WTC11 (cell line): ENCODE measurements at regions not wholly inside any gene's neighbourhood (a gene's known extent, or its start where the extent isn't known, plus 50 kb on each side); places are given as distances from the start of the nearest gene placed in this dataset.

Experiments used
- ATAC-seq: fragments of 200-7000 bp; cut with Tn5 transposase; 2 replicates; pipeline ENCODE4 v1.10.0; 2021; ENCODE audit warnings: mild to moderate bottlenecking, moderate library complexity
- CTCF ChIA-PET: fragments of 300-600 bp; sonication (Branson Sonifier 250); formaldehyde crosslinking; loops from one replicate; lab custom pipeline; 2021; ENCODE audit warnings: antibody characterized with exemption; lab: Charles Lee
- POLR2A ChIA-PET: fragments of 350-600 bp; sonication (Branson Sonifier 250); formaldehyde crosslinking; loops from one replicate; lab custom pipeline; 2021; ENCODE audit warnings: antibody characterized with exemption; lab: Charles Lee
- DNase-seq: peaks from one replicate; pipeline ENCODE4 v3.0.0; 2021; ENCODE audit warnings: low spot score
- H3K27ac Mint-ChIP-seq: 2 replicates; pipeline ENCODE4 v1.8.0; 2021; ENCODE audit warnings: mixed read lengths
- H3K27me3 Mint-ChIP-seq: 2 replicates; pipeline ENCODE4 v1.8.0; 2021; ENCODE audit warnings: low read depth, mild to moderate bottlenecking, moderate library complexity, mixed read lengths
- H3K36me3 Mint-ChIP-seq: 2 replicates; pipeline ENCODE4 v1.8.0; 2021; ENCODE audit warnings: mixed read lengths
- H3K4me1 Mint-ChIP-seq: 2 replicates; pipeline ENCODE4 v1.8.0; 2022; ENCODE audit warnings: mixed read lengths
- H3K4me3 Mint-ChIP-seq: 2 replicates; pipeline ENCODE4 v1.8.0; 2021; ENCODE audit warnings: mild to moderate bottlenecking, moderate library complexity, mixed read lengths
- H3K9me3 Mint-ChIP-seq: 2 replicates; pipeline ENCODE4 v1.8.0; 2021; ENCODE audit warnings: mixed read lengths
- ATF1 ChIP-seq: sonication (generic); formaldehyde crosslinking; IDR thresholded peaks from 2 replicates; pipeline ENCODE4 v1.8.1; 2023; ENCODE audit warnings: mild to moderate bottlenecking, moderate library complexity, missing genetic modification reagents
- E2F5 ChIP-seq: sonication (generic); formaldehyde crosslinking; IDR thresholded peaks from 2 replicates; pipeline ENCODE4 v1.8.1; 2022; ENCODE audit warnings: mild to moderate bottlenecking, moderate library complexity, missing genetic modification reagents
- EMX1 ChIP-seq: fragments of 250-450 bp; sonication (Bioruptor Pico); IDR thresholded peaks from 2 replicates; pipeline ENCODE4 v1.8.0; 2021; ENCODE audit warnings: mild to moderate bottlenecking
- ETV6 ChIP-seq: sonication (generic); formaldehyde crosslinking; IDR thresholded peaks from 2 replicates; pipeline ENCODE4 v1.8.1; 2022; ENCODE audit warnings: mild to moderate bottlenecking, missing genetic modification reagents
- FOXP1 ChIP-seq: sonication (generic); formaldehyde crosslinking; IDR thresholded peaks from 2 replicates; pipeline ENCODE4 v1.8.0; 2022; ENCODE audit warnings: missing genetic modification reagents, mild to moderate bottlenecking, moderate library complexity, borderline replicate concordance
- GABPB1 ChIP-seq: sonication (generic); formaldehyde crosslinking; IDR thresholded peaks from 2 replicates; pipeline ENCODE4 v1.8.1; 2023; ENCODE audit warnings: mild to moderate bottlenecking, missing genetic modification reagents
- JUN ChIP-seq: sonication (generic); formaldehyde crosslinking; IDR thresholded peaks from 2 replicates; pipeline ENCODE4 v1.8.0; 2023; ENCODE audit warnings: mild to moderate bottlenecking, missing genetic modification reagents
- OVOL2 ChIP-seq: fragments of 250-450 bp; sonication (Bioruptor Pico); IDR thresholded peaks from 2 replicates; pipeline ENCODE4 v1.9.0; 2021; ENCODE audit warnings: mild to moderate bottlenecking, borderline replicate concordance
- PRRX2 ChIP-seq: fragments of 250-450 bp; sonication (Bioruptor Pico); IDR thresholded peaks from 2 replicates; pipeline ENCODE4 v1.8.0; 2021; ENCODE audit warnings: mild to moderate bottlenecking
- SOX15 ChIP-seq: fragments of 250-450 bp; sonication (Bioruptor Pico); IDR thresholded peaks from 2 replicates; pipeline ENCODE4 v1.9.0; 2021; ENCODE audit warnings: mild to moderate bottlenecking
- ZNF425 ChIP-seq: fragments of 250-450 bp; sonication (Bioruptor Pico); conservative IDR thresholded peaks from 2 replicates; pipeline ENCODE4 v1.9.0; 2021; ENCODE audit warnings: mild to moderate bottlenecking
- TF ChIP-seq, protein P1 (sequence below): fragments of 250-450 bp; sonication (Bioruptor Pico); IDR thresholded peaks from 2 replicates; pipeline ENCODE4 v1.9.0; 2021; ENCODE audit warnings: mild to moderate bottlenecking, borderline replicate concordance
- TF ChIP-seq, protein P2 (sequence below): sonication (generic); formaldehyde crosslinking; IDR thresholded peaks from 2 replicates; pipeline ENCODE4 v1.8.1; 2022; ENCODE audit warnings: low read depth, mild to moderate bottlenecking, moderate library complexity, missing genetic modification reagents, borderline replicate concordance
- TF ChIP-seq, protein P3 (sequence below): fragments of 250-450 bp; sonication (Bioruptor Pico); IDR thresholded peaks from 2 replicates; pipeline ENCODE4 v1.9.0; 2021; ENCODE audit warnings: mild to moderate bottlenecking

DNA sequence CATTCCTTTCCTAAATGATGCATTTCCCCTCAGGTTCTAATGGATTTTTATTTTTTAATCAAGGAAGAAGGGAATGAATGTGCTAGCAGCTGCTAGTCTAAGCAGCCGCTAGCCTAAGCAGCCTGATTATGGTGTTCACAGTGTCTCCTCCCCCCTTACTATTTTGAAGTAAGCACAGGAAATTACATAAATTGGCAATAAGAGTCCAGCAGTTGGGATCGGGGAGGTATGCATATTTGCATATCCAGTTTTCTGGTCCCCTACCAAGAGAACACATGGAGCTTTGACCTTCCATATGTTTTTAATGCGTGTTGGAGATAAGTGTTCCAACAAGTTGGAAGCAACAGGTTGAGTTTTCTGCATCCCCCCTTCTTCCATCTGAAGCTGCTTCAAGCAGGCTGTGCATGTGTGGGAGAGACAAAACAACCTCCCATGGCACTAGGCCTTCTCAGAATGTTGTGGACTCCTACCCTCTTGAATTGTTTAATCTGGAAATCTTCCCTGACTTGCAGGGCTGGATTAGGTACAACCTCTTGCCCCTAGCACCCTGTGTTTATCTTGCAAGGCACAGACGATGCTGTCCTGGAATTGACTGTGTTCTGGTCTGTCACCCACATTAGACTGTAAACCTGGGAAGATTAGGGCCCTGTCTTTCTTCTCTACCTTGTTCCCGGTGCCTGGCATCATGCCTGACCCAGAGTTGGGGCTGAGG is 124.8 kb upstream of the LRIG1 start (continued):
- TF ChIP-seq, protein P1, sequence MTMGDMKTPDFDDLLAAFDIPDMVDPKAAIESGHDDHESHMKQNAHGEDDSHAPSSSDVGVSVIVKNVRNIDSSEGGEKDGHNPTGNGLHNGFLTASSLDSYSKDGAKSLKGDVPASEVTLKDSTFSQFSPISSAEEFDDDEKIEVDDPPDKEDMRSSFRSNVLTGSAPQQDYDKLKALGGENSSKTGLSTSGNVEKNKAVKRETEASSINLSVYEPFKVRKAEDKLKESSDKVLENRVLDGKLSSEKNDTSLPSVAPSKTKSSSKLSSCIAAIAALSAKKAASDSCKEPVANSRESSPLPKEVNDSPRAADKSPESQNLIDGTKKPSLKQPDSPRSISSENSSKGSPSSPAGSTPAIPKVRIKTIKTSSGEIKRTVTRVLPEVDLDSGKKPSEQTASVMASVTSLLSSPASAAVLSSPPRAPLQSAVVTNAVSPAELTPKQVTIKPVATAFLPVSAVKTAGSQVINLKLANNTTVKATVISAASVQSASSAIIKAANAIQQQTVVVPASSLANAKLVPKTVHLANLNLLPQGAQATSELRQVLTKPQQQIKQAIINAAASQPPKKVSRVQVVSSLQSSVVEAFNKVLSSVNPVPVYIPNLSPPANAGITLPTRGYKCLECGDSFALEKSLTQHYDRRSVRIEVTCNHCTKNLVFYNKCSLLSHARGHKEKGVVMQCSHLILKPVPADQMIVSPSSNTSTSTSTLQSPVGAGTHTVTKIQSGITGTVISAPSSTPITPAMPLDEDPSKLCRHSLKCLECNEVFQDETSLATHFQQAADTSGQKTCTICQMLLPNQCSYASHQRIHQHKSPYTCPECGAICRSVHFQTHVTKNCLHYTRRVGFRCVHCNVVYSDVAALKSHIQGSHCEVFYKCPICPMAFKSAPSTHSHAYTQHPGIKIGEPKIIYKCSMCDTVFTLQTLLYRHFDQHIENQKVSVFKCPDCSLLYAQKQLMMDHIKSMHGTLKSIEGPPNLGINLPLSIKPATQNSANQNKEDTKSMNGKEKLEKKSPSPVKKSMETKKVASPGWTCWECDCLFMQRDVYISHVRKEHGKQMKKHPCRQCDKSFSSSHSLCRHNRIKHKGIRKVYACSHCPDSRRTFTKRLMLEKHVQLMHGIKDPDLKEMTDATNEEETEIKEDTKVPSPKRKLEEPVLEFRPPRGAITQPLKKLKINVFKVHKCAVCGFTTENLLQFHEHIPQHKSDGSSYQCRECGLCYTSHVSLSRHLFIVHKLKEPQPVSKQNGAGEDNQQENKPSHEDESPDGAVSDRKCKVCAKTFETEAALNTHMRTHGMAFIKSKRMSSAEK (CRISPR knock-in tag) = no peak
- no peak for TF ChIP-seq JUN (CRISPR knock-in tag)
- no peak for TF ChIP-seq EMX1 (CRISPR knock-in tag)
- TF ChIP-seq, protein P2, sequence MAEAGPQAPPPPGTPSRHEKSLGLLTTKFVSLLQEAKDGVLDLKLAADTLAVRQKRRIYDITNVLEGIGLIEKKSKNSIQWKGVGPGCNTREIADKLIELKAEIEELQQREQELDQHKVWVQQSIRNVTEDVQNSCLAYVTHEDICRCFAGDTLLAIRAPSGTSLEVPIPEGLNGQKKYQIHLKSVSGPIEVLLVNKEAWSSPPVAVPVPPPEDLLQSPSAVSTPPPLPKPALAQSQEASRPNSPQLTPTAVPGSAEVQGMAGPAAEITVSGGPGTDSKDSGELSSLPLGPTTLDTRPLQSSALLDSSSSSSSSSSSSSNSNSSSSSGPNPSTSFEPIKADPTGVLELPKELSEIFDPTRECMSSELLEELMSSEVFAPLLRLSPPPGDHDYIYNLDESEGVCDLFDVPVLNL (CRISPR knock-in tag) = no peak
- no peak for TF ChIP-seq SOX15
- TF ChIP-seq ATF1 = no peak
- no peak for TF ChIP-seq FOXP1 (CRISPR knock-in tag)
- TF ChIP-seq, protein P3, sequence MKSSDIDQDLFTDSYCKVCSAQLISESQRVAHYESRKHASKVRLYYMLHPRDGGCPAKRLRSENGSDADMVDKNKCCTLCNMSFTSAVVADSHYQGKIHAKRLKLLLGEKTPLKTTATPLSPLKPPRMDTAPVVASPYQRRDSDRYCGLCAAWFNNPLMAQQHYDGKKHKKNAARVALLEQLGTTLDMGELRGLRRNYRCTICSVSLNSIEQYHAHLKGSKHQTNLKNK (CRISPR knock-in tag) = no peak
- TF ChIP-seq E2F5 (CRISPR knock-in tag) = no peak
- no peak for TF ChIP-seq OVOL2 (CRISPR knock-in tag)
- no peak for TF ChIP-seq PRRX2 (CRISPR knock-in tag)
- TF ChIP-seq ZNF425 (CRISPR knock-in tag) = no peak

DNA sequence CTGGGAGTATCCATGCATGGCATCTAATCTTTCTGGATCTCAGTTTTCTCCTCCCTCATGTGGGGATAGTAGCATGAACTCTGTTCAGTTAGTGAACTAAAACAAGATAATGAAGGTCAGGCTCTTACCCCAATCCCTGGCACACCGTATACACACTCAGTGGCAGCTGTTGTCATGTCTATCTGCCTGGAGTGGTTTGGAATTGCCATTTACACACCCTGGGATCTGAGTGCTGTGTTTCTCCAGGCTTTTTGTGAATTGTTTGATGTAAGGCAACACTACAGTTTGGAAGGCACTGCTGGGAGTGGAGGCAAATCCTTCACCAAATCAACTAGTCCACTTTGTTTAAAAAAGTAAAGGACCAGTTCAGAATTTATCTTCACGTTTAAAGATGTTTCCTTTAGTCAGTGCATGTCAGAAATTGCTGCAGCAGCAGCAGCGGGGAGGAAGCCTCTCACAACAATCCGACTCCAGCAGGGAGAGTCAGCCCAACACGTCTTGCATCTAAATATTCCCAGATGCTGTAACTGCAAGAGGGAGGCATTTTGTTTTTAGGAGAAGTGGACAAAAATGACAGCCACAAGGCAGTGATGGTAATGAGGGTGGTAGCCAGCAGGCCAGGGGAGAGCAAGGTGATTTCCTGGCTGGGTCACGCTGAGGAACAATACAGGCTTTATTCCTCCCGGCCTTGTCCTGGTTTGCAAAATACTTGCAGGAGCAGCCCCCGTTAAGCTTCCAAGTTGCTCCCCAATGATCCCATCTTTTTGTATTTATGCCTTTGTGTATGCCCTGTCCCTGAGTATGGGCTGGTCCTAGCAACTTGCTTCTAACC is 128.5 kb upstream of the LRIG1 start:
- H3K27me3 Mint-ChIP-seq = no peaks in the 10 kb centered on the region; the same call in 1 of the 2 replicates
- H3K9me3 Mint-ChIP-seq = no peaks in the 10 kb centered on the region
- H3K4me3 Mint-ChIP-seq = no peak overlapping the region
- no peak overlapping the region for H3K27ac Mint-ChIP-seq
- no peak for TF ChIP-seq GABPB1 (CRISPR knock-in tag)
- TF ChIP-seq ETV6 (CRISPR knock-in tag) = 0 out of 2 replicates have a peak, but pooled peaks have one; percentile 29
- TF ChIP-seq, all 79 proteins: peak for 1
- peaks cover 27% of the 10 kb centered on the region for H3K4me1 Mint-ChIP-seq
- ATAC-seq (peak; percentile 67), DNase-seq (no peak)
- ChIA-PET CTCF (interaction anchor here (1.1 kb wide), 1 partner anchor 221 kb away, joined by 3 read pairs; no protein-coding TSS in a partner anchor), POLR2A (no interaction called here)
- no peaks in the 10 kb centered on the region for H3K36me3 Mint-ChIP-seq
